ENCODE measurements at regions not wholly inside any gene's neighbourhood (a gene's known extent, or its start where the extent isn't known, plus 50 kb on each side); places are given as distances from the start of the nearest gene placed in this dataset.

- peaks cover 0 to 11% (median 0%) of the 10 kb centered on the region in 3 donors for H3K4me1 ChIP-seq
- TF ChIP-seq POLR2A (IDR thresholded peaks at IDR 0.05) = no peak
- WGBS, 2 donors (ENCODE audit: low coverage in 1 of 2) = 31 to 47% methylated on average over 5 to 8 of the region's 8 CpGs
- peak overlapping the region in 1 of 4 donors; percentile 31 for H3K27ac ChIP-seq
- no peaks in the 10 kb centered on the region for H3K36me3 ChIP-seq
- H3K9me3 ChIP-seq = no peaks in the 10 kb centered on the region
- ATAC-seq = no peak
- no peaks in the 10 kb centered on the region for H3K27me3 ChIP-seq
- H3K4me3 ChIP-seq = no peak overlapping the region
These were observed 97.1 kb upstream of the SLC4A4 start for GRCh38 chr4:71241501-71242288.

- no peaks in the 10 kb centered on the region for H3K36me3 ChIP-seq
These were observed 95.6 kb upstream of the SLC4A4 start for GRCh38 chr4:71243091-71243833.

GRCh38 chr4:71247706-71248105 lies 91.1 kb upstream of the SLC4A4 start:
- H3K27ac ChIP-seq = no peak overlapping the region
- no peak for ATAC-seq
- H3K9me3 ChIP-seq = no peaks in the 10 kb centered on the region
- H3K36me3 ChIP-seq = no peaks in the 10 kb centered on the region
- no peak overlapping the region for H3K4me3 ChIP-seq
- TF ChIP-seq POLR2AphosphoS5 (IDR thresholded peaks at IDR 0.05) (no peak), POLR2A (IDR thresholded peaks at IDR 0.05) (no peak), CTCF (IDR thresholded peaks at IDR 0.05) (no peak), EP300 (IDR thresholded peaks at IDR 0.05) (no peak)
- no peaks in the 10 kb centered on the region for H3K27me3 ChIP-seq
- WGBS, 2 donors (ENCODE audit: low coverage in 1 of 2) = 77 to 93% methylated on average over 3 of the region's 5 CpGs
- H3K4me1 ChIP-seq = no peaks in the 10 kb centered on the region

More at GRCh38 chr4:71243091-71243833, 95.6 kb upstream of the SLC4A4 start:
- ATAC-seq = no peak
- 89 to 97% methylated on average over 3 of the region's 3 CpGs for WGBS, 2 donors (ENCODE audit: low coverage in 1 of 2)
- Histone ChIP-seq H3K27me3 (no peaks in the 10 kb centered on the region), H3K27ac (no peak overlapping the region), H3K9me3 (no peaks in the 10 kb centered on the region), H3K4me3 (no peak overlapping the region), H3K4me1 (peaks cover 0 to 11% (median 0%) of the 10 kb centered on the region in 3 donors)
- TF ChIP-seq EP300 (IDR thresholded peaks at IDR 0.05) (no peak), POLR2A (IDR thresholded peaks at IDR 0.05) (no peak), POLR2AphosphoS5 (IDR thresholded peaks at IDR 0.05) (no peak)

GRCh38 chr4:71251261-71251660 lies 87.6 kb upstream of the SLC4A4 start:
- Histone ChIP-seq H3K4me3 (no peak overlapping the region), H3K4me1 (no peaks in the 10 kb centered on the region), H3K9me3 (no peaks in the 10 kb centered on the region), H3K27me3 (no peaks in the 10 kb centered on the region), H3K27ac (no peak overlapping the region), H3K36me3 (no peaks in the 10 kb centered on the region)
- no peak for TF ChIP-seq POLR2A (IDR thresholded peaks at IDR 0.05)
- no peak for TF ChIP-seq CTCF (IDR thresholded peaks at IDR 0.05)
- no peak for TF ChIP-seq POLR2AphosphoS5 (IDR thresholded peaks at IDR 0.05)
- no peak for TF ChIP-seq EP300 (IDR thresholded peaks at IDR 0.05)
- ATAC-seq = peak; percentile 47
- 13 to 42% methylated on average over 2 of the region's 2 CpGs for WGBS, 2 donors (ENCODE audit: low coverage in 1 of 2)

GRCh38 chr4:71253545-71253944 lies 85.3 kb upstream of the SLC4A4 start:
- no peaks in the 10 kb centered on the region for H3K9me3 ChIP-seq
- TF ChIP-seq POLR2AphosphoS5 (IDR thresholded peaks at IDR 0.05) = no peak
- TF ChIP-seq POLR2A (IDR thresholded peaks at IDR 0.05) = no peak
- no peak for TF ChIP-seq CTCF (IDR thresholded peaks at IDR 0.05)
- TF ChIP-seq EP300 (IDR thresholded peaks at IDR 0.05) = no peak
- 55 to 83% methylated on average over 1 of the region's 1 CpG for WGBS, 2 donors (ENCODE audit: low coverage in 1 of 2)
- H3K36me3 ChIP-seq = no peaks in the 10 kb centered on the region
- no peaks in the 10 kb centered on the region for H3K4me1 ChIP-seq
- H3K4me3 ChIP-seq = no peak overlapping the region
- no peak for ATAC-seq
- H3K27ac ChIP-seq = no peak overlapping the region
- H3K27me3 ChIP-seq = no peaks in the 10 kb centered on the region

All from gastroesophageal sphincter (tissue), 4 donors.